ENCODE measurements at regions not wholly inside any gene's neighbourhood (a gene's known extent, or its start where the extent isn't known, plus 50 kb on each side); places are given as distances from the start of the nearest gene placed in this dataset.

DNA sequence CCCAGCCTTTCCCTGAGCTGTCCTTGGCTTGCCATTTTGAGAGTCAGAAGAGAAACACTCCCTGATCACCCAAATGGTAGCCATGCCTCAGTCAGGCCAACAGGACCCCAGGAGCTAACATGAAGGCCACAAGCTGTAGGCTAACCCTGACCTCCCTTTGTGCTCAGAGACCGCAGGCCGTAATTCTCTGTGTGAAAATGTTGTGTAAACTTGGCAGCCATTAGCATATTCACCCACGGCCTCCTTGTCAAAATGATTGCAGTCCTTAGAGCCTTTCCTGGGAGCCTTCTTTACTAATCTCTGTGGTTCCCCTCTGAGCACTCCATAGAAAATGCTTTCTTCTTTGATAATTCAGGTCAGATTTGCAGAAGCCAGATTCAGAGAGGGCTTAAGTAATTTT lies 418.9 kb downstream of the COG6 start:
- H3K27ac ChIP-seq, result no peak overlapping the region
- H3K27me3 ChIP-seq (replicated peaks; ENCODE audit: insufficient read depth), result no peaks in the 10 kb centered on the region
- no peak for TF ChIP-seq POLR2AphosphoS5 (IDR thresholded peaks at IDR 0.05)
- TF ChIP-seq POLR2A (IDR thresholded peaks at IDR 0.05), result no peak
- TF ChIP-seq, protein P1, sequence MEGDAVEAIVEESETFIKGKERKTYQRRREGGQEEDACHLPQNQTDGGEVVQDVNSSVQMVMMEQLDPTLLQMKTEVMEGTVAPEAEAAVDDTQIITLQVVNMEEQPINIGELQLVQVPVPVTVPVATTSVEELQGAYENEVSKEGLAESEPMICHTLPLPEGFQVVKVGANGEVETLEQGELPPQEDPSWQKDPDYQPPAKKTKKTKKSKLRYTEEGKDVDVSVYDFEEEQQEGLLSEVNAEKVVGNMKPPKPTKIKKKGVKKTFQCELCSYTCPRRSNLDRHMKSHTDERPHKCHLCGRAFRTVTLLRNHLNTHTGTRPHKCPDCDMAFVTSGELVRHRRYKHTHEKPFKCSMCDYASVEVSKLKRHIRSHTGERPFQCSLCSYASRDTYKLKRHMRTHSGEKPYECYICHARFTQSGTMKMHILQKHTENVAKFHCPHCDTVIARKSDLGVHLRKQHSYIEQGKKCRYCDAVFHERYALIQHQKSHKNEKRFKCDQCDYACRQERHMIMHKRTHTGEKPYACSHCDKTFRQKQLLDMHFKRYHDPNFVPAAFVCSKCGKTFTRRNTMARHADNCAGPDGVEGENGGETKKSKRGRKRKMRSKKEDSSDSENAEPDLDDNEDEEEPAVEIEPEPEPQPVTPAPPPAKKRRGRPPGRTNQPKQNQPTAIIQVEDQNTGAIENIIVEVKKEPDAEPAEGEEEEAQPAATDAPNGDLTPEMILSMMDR (IDR thresholded peaks at IDR 0.05), result no peak
- 95% methylated on average over 3 of the region's 3 CpGs for WGBS
- H3K9me3 ChIP-seq, result no peaks in the 10 kb centered on the region
- intact Hi-C loops (cut with DNase I), result loop anchor here (5.0 kb wide), 1 partner anchor 608 kb away; no protein-coding TSS in a partner anchor
- H3K4me1 ChIP-seq (replicated peaks), result no peaks in the 10 kb centered on the region
- no peak for DNase-seq (ENCODE audit: low spot score)
- no peaks in the 10 kb centered on the region for H3K36me3 ChIP-seq
- no peak overlapping the region for H3K4me3 ChIP-seq

- no peak for TF ChIP-seq POLR2AphosphoS5 (IDR thresholded peaks at IDR 0.05)
- TF ChIP-seq, protein P1 (IDR thresholded peaks at IDR 0.05), result no peak
- TF ChIP-seq POLR2A (IDR thresholded peaks at IDR 0.05), result no peak
- Histone ChIP-seq H3K4me1 (replicated peaks) (no peaks in the 10 kb centered on the region), H3K27ac (no peak overlapping the region), H3K4me3 (no peak overlapping the region), H3K36me3 (no peaks in the 10 kb centered on the region), H3K9me3 (no peaks in the 10 kb centered on the region), H3K27me3 (replicated peaks; ENCODE audit: insufficient read depth) (no peaks in the 10 kb centered on the region)
- 83% methylated on average over 5 of the region's 5 CpGs for WGBS
- no peak for DNase-seq (ENCODE audit: low spot score)
- intact Hi-C loops (cut with DNase I), result no loop called here
These were observed 419.8 kb downstream of the COG6 start for GRCh38 chr13:40075281-40075680.

- Histone ChIP-seq H3K4me1 (replicated peaks) (no peaks in the 10 kb centered on the region), H3K27ac (no peak overlapping the region), H3K36me3 (no peaks in the 10 kb centered on the region), H3K27me3 (replicated peaks; ENCODE audit: insufficient read depth) (no peaks in the 10 kb centered on the region), H3K9me3 (no peaks in the 10 kb centered on the region), H3K4me3 (no peak overlapping the region)
- DNase-seq (ENCODE audit: low spot score), result no peak
- intact Hi-C loops (cut with DNase I), result no loop called here
- TF ChIP-seq, protein P1 (IDR thresholded peaks at IDR 0.05), result no peak
- no peak for TF ChIP-seq POLR2AphosphoS5 (IDR thresholded peaks at IDR 0.05)
- WGBS, result 92% methylated on average over 3 of the region's 3 CpGs
These were observed 421.4 kb downstream of the COG6 start for GRCh38 chr13:40076765-40077362.

- no peaks in the 10 kb centered on the region for H3K27me3 ChIP-seq (replicated peaks; ENCODE audit: insufficient read depth)
- H3K27ac ChIP-seq, result no peak overlapping the region
- no peak for TF ChIP-seq POLR2A (IDR thresholded peaks at IDR 0.05)
- TF ChIP-seq, protein P1 (IDR thresholded peaks at IDR 0.05), result no peak
- no peak for TF ChIP-seq POLR2AphosphoS5 (IDR thresholded peaks at IDR 0.05)
- no peaks in the 10 kb centered on the region for H3K9me3 ChIP-seq
- 95% methylated on average over 9 of the region's 9 CpGs for WGBS
- H3K36me3 ChIP-seq, result no peaks in the 10 kb centered on the region
- no peaks in the 10 kb centered on the region for H3K4me1 ChIP-seq (replicated peaks)
- no peak for DNase-seq (ENCODE audit: low spot score)
- H3K4me3 ChIP-seq, result no peak overlapping the region
- intact Hi-C loops (cut with DNase I), result no loop called here
These were observed 422.1 kb downstream of the COG6 start for GRCh38 chr13:40077396-40078027.

DNA sequence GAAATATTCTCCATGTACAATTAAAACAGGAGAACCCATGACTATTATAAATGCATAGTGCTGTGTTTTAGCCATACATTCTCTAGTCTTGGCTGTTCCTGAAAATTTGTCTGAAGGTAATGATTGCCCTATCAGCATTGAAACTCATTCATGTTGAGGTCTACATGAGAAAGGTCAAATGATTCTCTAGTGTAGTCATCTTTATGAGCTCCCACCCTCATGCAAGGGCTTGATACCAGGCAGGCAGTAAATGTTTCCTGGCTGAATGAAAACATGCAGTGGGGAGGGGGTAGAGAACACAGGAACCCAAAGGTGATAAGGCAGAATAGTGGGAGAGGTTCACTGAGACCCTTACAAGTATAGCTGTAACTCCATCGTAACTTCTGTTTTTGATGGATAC lies 424.3 kb downstream of the COG6 start:
- no peaks in the 10 kb centered on the region for H3K4me1 ChIP-seq (replicated peaks)

More for the DNA sequence above, 424.3 kb downstream of the COG6 start:
- DNase-seq (ENCODE audit: low spot score), result no peak
- no peaks in the 10 kb centered on the region for H3K27me3 ChIP-seq (replicated peaks; ENCODE audit: insufficient read depth)
- no peak overlapping the region for H3K27ac ChIP-seq
- no peaks in the 10 kb centered on the region for H3K9me3 ChIP-seq
- no peak overlapping the region for H3K4me3 ChIP-seq
- 93% methylated on average over 1 of the region's 1 CpG for WGBS
- intact Hi-C loops (cut with DNase I), result no loop called here
- TF ChIP-seq POLR2AphosphoS5 (IDR thresholded peaks at IDR 0.05) (no peak), POLR2A (IDR thresholded peaks at IDR 0.05) (no peak)
- TF ChIP-seq, protein P1 (IDR thresholded peaks at IDR 0.05), result no peak
- no peaks in the 10 kb centered on the region for H3K36me3 ChIP-seq
